ENCODE measurements at regions not wholly inside any gene's neighbourhood (a gene's known extent, or its start where the extent isn't known, plus 50 kb on each side); places are given as distances from the start of the nearest gene placed in this dataset.

DNA sequence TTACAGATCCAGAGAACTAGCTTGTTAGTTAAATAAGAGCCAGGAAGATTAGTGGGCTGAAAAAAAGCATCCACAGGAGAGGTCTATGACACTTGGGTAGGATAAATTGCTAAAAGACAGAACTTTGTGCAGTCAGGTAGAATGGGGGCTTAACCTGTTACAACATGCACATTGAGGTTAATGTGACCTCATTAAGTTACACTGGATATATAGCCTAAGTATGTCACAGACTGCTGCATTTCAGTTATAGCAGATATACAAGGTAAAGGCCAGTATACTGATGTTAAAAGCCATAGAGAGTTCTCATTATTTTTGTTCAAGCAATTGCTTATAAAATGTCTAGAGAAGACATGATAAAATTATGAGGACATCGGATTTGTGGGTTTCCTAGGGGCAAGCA, 1179.9 kb upstream of the PCDH9 start:
- no peaks in the 10 kb centered on the region for H3K4me1 ChIP-seq (ENCODE audit: control insufficient read depth, insufficient read depth, low read length)
- no peaks in the 10 kb centered on the region for H3K27me3 ChIP-seq (ENCODE audit: control insufficient read depth, insufficient read depth, low read length)
- H3K27ac ChIP-seq (ENCODE audit: low read depth, low read length): no peak overlapping the region
- H3K4me3 ChIP-seq (ENCODE audit: low read depth, low read length): no peak overlapping the region
- H3K9ac ChIP-seq (ENCODE audit: low read depth, low read length): no peak overlapping the region
- H3K36me3 ChIP-seq (ENCODE audit: control insufficient read depth, insufficient read depth, low read length): no peaks in the 10 kb centered on the region
- peaks cover 16% of the 10 kb centered on the region for H3K9me3 ChIP-seq (ENCODE audit: control insufficient read depth, insufficient read depth, low read length)

- no peaks in the 10 kb centered on the region for H3K27me3 ChIP-seq (ENCODE audit: control insufficient read depth, insufficient read depth, low read length)
- H3K36me3 ChIP-seq (ENCODE audit: control insufficient read depth, insufficient read depth, low read length): no peaks in the 10 kb centered on the region
- H3K9me3 ChIP-seq (ENCODE audit: control insufficient read depth, insufficient read depth, low read length): no peaks in the 10 kb centered on the region
- no peaks in the 10 kb centered on the region for H3K4me1 ChIP-seq (ENCODE audit: control insufficient read depth, insufficient read depth, low read length)
- no peak overlapping the region for H3K27ac ChIP-seq (ENCODE audit: low read depth, low read length)
- no peak overlapping the region for H3K4me3 ChIP-seq (ENCODE audit: low read depth, low read length)
- no peak overlapping the region for H3K9ac ChIP-seq (ENCODE audit: low read depth, low read length)
Measured at GRCh38 chr13:68390987-68391386, 1160.9 kb upstream of the PCDH9 start.

DNA sequence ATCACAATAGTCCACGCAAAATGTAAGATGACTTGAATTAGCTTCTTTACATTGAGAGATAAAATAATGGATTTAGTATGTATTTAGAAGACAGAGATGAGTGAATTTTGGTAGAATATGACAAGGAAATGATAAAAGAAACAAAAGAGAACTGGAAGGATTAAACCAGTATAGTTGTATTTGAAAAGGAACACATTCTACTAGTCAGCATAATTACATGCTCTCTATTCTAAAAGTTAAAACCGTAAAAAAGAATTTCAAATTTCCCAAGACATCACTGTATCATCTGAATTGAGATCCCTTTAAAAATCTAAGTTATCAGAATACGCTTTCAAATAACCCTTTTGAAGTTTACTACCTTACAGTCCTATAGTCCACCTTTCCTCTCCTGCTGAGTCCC, 1156.7 kb upstream of the PCDH9 start:
- no peak overlapping the region for H3K4me3 ChIP-seq (ENCODE audit: low read depth, low read length)
- no peak overlapping the region for H3K27ac ChIP-seq (ENCODE audit: low read depth, low read length)
- no peaks in the 10 kb centered on the region for H3K4me1 ChIP-seq (ENCODE audit: control insufficient read depth, insufficient read depth, low read length)
- no peaks in the 10 kb centered on the region for H3K9me3 ChIP-seq (ENCODE audit: control insufficient read depth, insufficient read depth, low read length)
- H3K36me3 ChIP-seq (ENCODE audit: control insufficient read depth, insufficient read depth, low read length): no peaks in the 10 kb centered on the region
- no peaks in the 10 kb centered on the region for H3K27me3 ChIP-seq (ENCODE audit: control insufficient read depth, insufficient read depth, low read length)
- H3K9ac ChIP-seq (ENCODE audit: low read depth, low read length): no peak overlapping the region

DNA sequence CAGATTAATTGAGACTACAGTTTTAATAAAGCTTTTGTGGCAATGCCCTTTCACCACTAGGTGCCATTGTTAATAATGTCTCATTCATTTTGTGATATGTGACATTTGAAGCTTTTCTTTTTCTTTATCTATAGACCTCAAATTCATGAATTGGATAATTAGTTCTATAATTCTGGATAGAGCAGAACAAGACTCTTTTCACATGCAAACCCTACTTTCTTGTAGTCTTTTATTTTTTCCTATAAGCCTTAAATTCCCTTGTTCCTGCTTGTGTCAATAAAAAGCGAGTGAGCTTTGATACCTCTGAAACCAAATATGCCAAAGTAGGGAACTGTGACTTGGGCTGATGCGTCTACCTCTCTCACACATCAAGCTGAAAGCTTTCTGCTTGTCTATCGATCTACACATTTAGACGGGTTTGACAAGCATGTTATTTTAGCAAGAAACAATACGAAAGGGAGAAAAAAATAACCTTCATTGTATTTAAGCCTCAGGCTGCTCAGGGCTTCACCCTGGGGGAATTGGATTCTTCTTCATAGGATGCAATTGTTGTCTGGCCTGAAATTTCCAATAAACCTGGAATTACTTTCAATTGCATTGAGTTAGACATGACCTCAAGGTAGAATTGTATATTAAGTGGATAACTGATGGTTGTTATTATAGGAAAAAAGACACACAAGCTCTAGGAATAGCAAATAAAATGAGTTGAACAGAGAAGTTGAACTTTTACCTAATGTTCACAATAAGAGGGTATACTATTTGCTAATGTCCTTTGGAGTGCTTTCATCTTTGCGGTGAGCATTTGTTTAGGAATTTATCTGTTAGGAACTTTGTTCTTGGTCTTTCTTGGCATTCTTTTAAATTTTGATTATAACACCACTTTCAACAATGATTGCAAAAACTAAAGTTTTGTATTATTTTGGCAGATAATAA, 1150.2 kb upstream of the PCDH9 start:
- no peaks in the 10 kb centered on the region for H3K36me3 ChIP-seq (ENCODE audit: control insufficient read depth, insufficient read depth, low read length)
- no peak overlapping the region for H3K27ac ChIP-seq (ENCODE audit: low read depth, low read length)

DNA sequence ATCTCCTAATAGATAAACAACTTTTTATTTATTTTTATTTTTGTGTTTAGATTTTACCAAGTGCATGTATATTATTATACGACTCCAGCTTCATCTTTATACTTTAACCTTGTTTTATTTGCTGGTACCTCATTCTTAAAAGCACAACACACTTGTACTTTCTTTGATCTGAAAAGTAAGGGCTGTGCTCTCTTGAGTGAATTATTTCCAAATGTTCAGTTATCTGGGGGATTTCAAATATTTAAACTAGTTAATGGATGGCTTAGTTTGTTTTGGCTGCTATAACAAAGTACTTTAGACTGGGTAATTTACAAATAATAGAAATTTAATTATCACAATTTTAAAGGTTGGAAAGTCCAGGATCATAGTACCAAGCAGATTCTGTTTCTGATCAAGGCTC, 1148.2 kb upstream of the PCDH9 start:
- Histone ChIP-seq H3K9ac (ENCODE audit: low read depth, low read length) (no peak overlapping the region), H3K4me3 (ENCODE audit: low read depth, low read length) (no peak overlapping the region), H3K9me3 (ENCODE audit: control insufficient read depth, insufficient read depth, low read length) (no peaks in the 10 kb centered on the region), H3K4me1 (ENCODE audit: control insufficient read depth, insufficient read depth, low read length) (no peaks in the 10 kb centered on the region), H3K27ac (ENCODE audit: low read depth, low read length) (no peak overlapping the region), H3K27me3 (ENCODE audit: control insufficient read depth, insufficient read depth, low read length) (no peaks in the 10 kb centered on the region), H3K36me3 (ENCODE audit: control insufficient read depth, insufficient read depth, low read length) (no peaks in the 10 kb centered on the region)

More for the DNA sequence above, 1150.2 kb upstream of the PCDH9 start:
- Histone ChIP-seq H3K4me1 (ENCODE audit: control insufficient read depth, insufficient read depth, low read length) (no peaks in the 10 kb centered on the region), H3K27me3 (ENCODE audit: control insufficient read depth, insufficient read depth, low read length) (no peaks in the 10 kb centered on the region), H3K9ac (ENCODE audit: low read depth, low read length) (no peak overlapping the region), H3K9me3 (ENCODE audit: control insufficient read depth, insufficient read depth, low read length) (no peaks in the 10 kb centered on the region), H3K4me3 (ENCODE audit: low read depth, low read length) (no peak overlapping the region)

DNA sequence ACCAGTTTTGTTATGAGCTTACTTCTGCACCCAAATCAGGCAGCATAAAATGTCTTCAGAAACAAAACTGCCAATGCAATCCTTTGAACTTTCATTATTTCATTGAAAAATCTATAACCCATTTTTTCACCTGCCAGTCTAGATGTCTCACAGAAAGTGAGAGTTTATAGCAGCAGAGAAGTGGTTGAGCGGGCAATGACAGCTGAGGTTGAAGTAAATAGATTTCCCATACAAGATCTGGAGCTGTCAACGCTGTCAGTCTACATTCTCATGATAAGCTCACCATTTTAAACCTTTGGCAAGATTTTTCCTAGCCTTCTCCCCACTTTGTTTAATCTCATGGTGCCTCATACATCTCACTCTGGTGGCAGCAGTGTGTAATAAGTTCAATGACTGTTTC, 1144.9 kb upstream of the PCDH9 start:
- Histone ChIP-seq H3K4me1 (ENCODE audit: control insufficient read depth, insufficient read depth, low read length) (no peaks in the 10 kb centered on the region), H3K27ac (ENCODE audit: low read depth, low read length) (no peak overlapping the region), H3K9me3 (ENCODE audit: control insufficient read depth, insufficient read depth, low read length) (no peaks in the 10 kb centered on the region), H3K9ac (ENCODE audit: low read depth, low read length) (no peak overlapping the region), H3K27me3 (ENCODE audit: control insufficient read depth, insufficient read depth, low read length) (no peaks in the 10 kb centered on the region), H3K4me3 (ENCODE audit: low read depth, low read length) (no peak overlapping the region), H3K36me3 (ENCODE audit: control insufficient read depth, insufficient read depth, low read length) (no peaks in the 10 kb centered on the region)

- Histone ChIP-seq H3K9ac (ENCODE audit: low read depth, low read length) (no peak overlapping the region), H3K4me3 (ENCODE audit: low read depth, low read length) (no peak overlapping the region), H3K4me1 (ENCODE audit: control insufficient read depth, insufficient read depth, low read length) (no peaks in the 10 kb centered on the region), H3K36me3 (ENCODE audit: control insufficient read depth, insufficient read depth, low read length) (no peaks in the 10 kb centered on the region), H3K27me3 (ENCODE audit: control insufficient read depth, insufficient read depth, low read length) (no peaks in the 10 kb centered on the region), H3K27ac (ENCODE audit: low read depth, low read length) (no peak overlapping the region), H3K9me3 (ENCODE audit: control insufficient read depth, insufficient read depth, low read length) (no peaks in the 10 kb centered on the region)
Measured at GRCh38 chr13:68369739-68370138, 1139.6 kb upstream of the PCDH9 start.

GRCh38 chr13:68368922-68369321, 1138.8 kb upstream of the PCDH9 start:
- Histone ChIP-seq H3K9ac (ENCODE audit: low read depth, low read length) (no peak overlapping the region), H3K27me3 (ENCODE audit: control insufficient read depth, insufficient read depth, low read length) (no peaks in the 10 kb centered on the region), H3K4me1 (ENCODE audit: control insufficient read depth, insufficient read depth, low read length) (no peaks in the 10 kb centered on the region), H3K36me3 (ENCODE audit: control insufficient read depth, insufficient read depth, low read length) (no peaks in the 10 kb centered on the region), H3K9me3 (ENCODE audit: control insufficient read depth, insufficient read depth, low read length) (no peaks in the 10 kb centered on the region), H3K4me3 (ENCODE audit: low read depth, low read length) (no peak overlapping the region), H3K27ac (ENCODE audit: low read depth, low read length) (no peak overlapping the region)

DNA sequence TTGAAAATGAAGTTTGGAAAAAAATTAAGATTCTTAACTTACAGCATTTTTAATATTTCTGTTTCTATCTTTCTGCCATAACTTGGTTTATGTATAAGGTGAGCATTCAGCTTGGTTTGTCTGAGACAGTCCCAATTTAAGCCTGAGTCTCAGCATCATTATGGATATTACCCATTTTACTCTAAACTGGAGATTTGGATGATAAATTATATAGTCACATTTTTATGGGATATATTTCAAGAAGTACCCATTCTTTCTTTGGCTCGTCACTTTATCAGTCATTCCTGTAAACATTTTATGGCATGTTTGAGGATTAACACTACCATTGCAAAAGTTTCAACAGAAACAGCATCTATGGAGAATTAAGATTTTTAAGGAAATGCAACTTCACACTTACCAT, 1129.0 kb upstream of the PCDH9 start:
- Histone ChIP-seq H3K36me3 (ENCODE audit: control insufficient read depth, insufficient read depth, low read length) (no peaks in the 10 kb centered on the region), H3K27me3 (ENCODE audit: control insufficient read depth, insufficient read depth, low read length) (no peaks in the 10 kb centered on the region), H3K9me3 (ENCODE audit: control insufficient read depth, insufficient read depth, low read length) (no peaks in the 10 kb centered on the region), H3K4me3 (ENCODE audit: low read depth, low read length) (no peak overlapping the region), H3K27ac (ENCODE audit: low read depth, low read length) (no peak overlapping the region), H3K9ac (ENCODE audit: low read depth, low read length) (no peak overlapping the region), H3K4me1 (ENCODE audit: control insufficient read depth, insufficient read depth, low read length) (no peaks in the 10 kb centered on the region)

- Histone ChIP-seq H3K36me3 (ENCODE audit: control insufficient read depth, insufficient read depth, low read length) (no peaks in the 10 kb centered on the region), H3K27ac (ENCODE audit: low read depth, low read length) (no peak overlapping the region), H3K9ac (ENCODE audit: low read depth, low read length) (no peak overlapping the region), H3K27me3 (ENCODE audit: control insufficient read depth, insufficient read depth, low read length) (no peaks in the 10 kb centered on the region), H3K9me3 (ENCODE audit: control insufficient read depth, insufficient read depth, low read length) (no peaks in the 10 kb centered on the region), H3K4me3 (ENCODE audit: low read depth, low read length) (no peak overlapping the region), H3K4me1 (ENCODE audit: control insufficient read depth, insufficient read depth, low read length) (no peaks in the 10 kb centered on the region)
Measured at GRCh38 chr13:68358294-68358705, 1128.2 kb upstream of the PCDH9 start.

DNA sequence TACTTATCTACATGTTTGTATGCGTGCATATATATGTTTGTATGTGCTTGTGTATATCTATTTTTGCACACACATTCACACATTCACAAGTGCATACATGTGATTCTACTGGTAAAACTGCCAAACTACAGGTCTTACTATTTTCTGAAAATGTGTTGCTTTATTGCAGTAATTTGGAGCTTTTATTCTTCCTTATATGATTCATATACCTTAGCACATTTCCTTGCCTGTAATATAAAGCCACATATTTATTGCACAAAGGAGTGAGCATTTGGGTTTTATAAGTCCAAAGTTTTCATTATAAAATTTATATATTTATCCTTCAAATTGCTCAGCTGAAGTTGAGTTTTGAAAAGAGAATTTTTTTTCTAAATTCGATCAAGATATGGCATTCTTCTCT, 1120.4 kb upstream of the PCDH9 start:
- Histone ChIP-seq H3K4me3 (ENCODE audit: low read depth, low read length) (no peak overlapping the region), H3K27me3 (ENCODE audit: control insufficient read depth, insufficient read depth, low read length) (no peaks in the 10 kb centered on the region), H3K4me1 (ENCODE audit: control insufficient read depth, insufficient read depth, low read length) (no peaks in the 10 kb centered on the region), H3K9ac (ENCODE audit: low read depth, low read length) (no peak overlapping the region), H3K27ac (ENCODE audit: low read depth, low read length) (no peak overlapping the region), H3K36me3 (ENCODE audit: control insufficient read depth, insufficient read depth, low read length) (no peaks in the 10 kb centered on the region), H3K9me3 (ENCODE audit: control insufficient read depth, insufficient read depth, low read length) (no peaks in the 10 kb centered on the region)

Data from HUES48 (cell line).